DOHH2 (cell line): ENCODE measurements at regions not wholly inside any gene's neighbourhood (a gene's known extent, or its start where the extent isn't known, plus 50 kb on each side); places are given as distances from the start of the nearest gene placed in this dataset.

Experiments
- H3F3A ChIP-seq: fragments of 200-600 bp; sonication (generic), shearing (Covaris generic); 2 replicates; pipeline ENCODE4 v1.6.0; 2016; ENCODE audit warnings: antibody characterized with exemption, mild to moderate bottlenecking; ENCODE audit not compliant: control insufficient read depth, insufficient read depth
- H3K27ac ChIP-seq: fragments of 200-600 bp; sonication (generic); 2 replicates; pipeline ENCODE4 v1.5.1; 2014; ENCODE audit warnings: low read depth, mild to moderate bottlenecking, low read length, moderate library complexity
- H3K27me3 ChIP-seq: fragments of 200-600 bp; sonication (generic); 2 replicates; pipeline ENCODE4 v1.6.1; 2014; ENCODE audit warnings: mild to moderate bottlenecking, low read length, mixed read lengths; ENCODE audit not compliant: control insufficient read depth
- H3K36me3 ChIP-seq: fragments of 200-600 bp; sonication (generic); 2 replicates; pipeline ENCODE4 v1.6.1; 2014; ENCODE audit warnings: mild to moderate bottlenecking, low read length, moderate library complexity, mixed read lengths; ENCODE audit not compliant: control insufficient read depth
- H3K4me1 ChIP-seq: fragments of 200-600 bp; sonication (generic); 2 replicates; pipeline ENCODE4 v1.6.1; 2014; ENCODE audit warnings: mild to moderate bottlenecking, low read length, mixed read lengths; ENCODE audit not compliant: control insufficient read depth
- H3K4me2 ChIP-seq: fragments of 200-600 bp; sonication (generic); 2 replicates; pipeline ENCODE4 v1.6.0; 2014; ENCODE audit warnings: mild to moderate bottlenecking, low read length, moderate library complexity
- H3K4me3 ChIP-seq: fragments of 200-600 bp; sonication (generic); 2 replicates; pipeline ENCODE4 v1.5.1; 2014; ENCODE audit warnings: mild to moderate bottlenecking, low read length, mixed read lengths
- H3K79me2 ChIP-seq: fragments of 200-600 bp; sonication (generic); 2 replicates; pipeline ENCODE4 v1.6.1; 2014; ENCODE audit warnings: mild to moderate bottlenecking, low read length, mixed read lengths; ENCODE audit not compliant: control insufficient read depth
- H3K9me2 ChIP-seq: fragments of 200-600 bp; sonication (generic); replicated peaks from 2 replicates; pipeline ENCODE4 v1.6.1; 2014; ENCODE audit warnings: mild to moderate bottlenecking, low read length, mixed read lengths; ENCODE audit not compliant: control insufficient read depth
- H3K9me3 ChIP-seq: fragments of 200-600 bp; sonication (generic); 2 replicates; pipeline ENCODE4 v1.6.1; 2014; ENCODE audit warnings: antibody characterized with exemption, low read length, mixed read lengths; ENCODE audit not compliant: control insufficient read depth, insufficient read depth
- H4K20me1 ChIP-seq: fragments of 200-600 bp; sonication (generic); 2 replicates; pipeline ENCODE4 v1.6.0; 2014; ENCODE audit warnings: low read depth, mild to moderate bottlenecking, antibody characterized with exemption, low read length, moderate library complexity; ENCODE audit not compliant: control insufficient read depth, insufficient read depth
- CTCF ChIP-seq: fragments of 200-600 bp; sonication (generic); IDR thresholded peaks from one replicate; pipeline ENCODE4 v1.5.1; 2014; ENCODE audit warnings: antibody characterized with exemption, mild to moderate bottlenecking, low read depth, low read length; ENCODE audit not compliant: poor library complexity, severe bottlenecking
- EZH2phosphoT487 ChIP-seq: fragments of 200-600 bp; sonication (generic); IDR thresholded peaks from 2 replicates; pipeline ENCODE4 v1.6.1; 2017; ENCODE audit warnings: borderline replicate concordance, mild to moderate bottlenecking, antibody characterized with exemption, low read length, moderate library complexity, mixed read lengths

GRCh38 chr10:71035511-71036296 lies 147.3 kb upstream of the PCBD1 start:
- Histone ChIP-seq H3K9me3 (no peaks in the 10 kb centered on the region), H3K36me3 (no peaks in the 10 kb centered on the region), H4K20me1 (no peaks in the 10 kb centered on the region), H3K27ac (no peak overlapping the region), H3K27me3 (no peaks in the 10 kb centered on the region), H3K79me2 (no peaks in the 10 kb centered on the region), H3K9me2 (no peaks in the 10 kb centered on the region), H3F3A (no peaks in the 10 kb centered on the region), H3K4me1 (no peaks in the 10 kb centered on the region), H3K4me3 (no peak overlapping the region), H3K4me2 (no peak overlapping the region)
- TF ChIP-seq CTCF (no peak), EZH2phosphoT487 (no peak)

GRCh38 chr10:71036297-71036966 lies 148.1 kb upstream of the PCBD1 start:
- Histone ChIP-seq H3F3A (no peaks in the 10 kb centered on the region), H3K4me2 (no peak overlapping the region), H3K9me3 (no peaks in the 10 kb centered on the region), H4K20me1 (no peaks in the 10 kb centered on the region), H3K4me1 (no peaks in the 10 kb centered on the region), H3K27ac (no peak overlapping the region), H3K9me2 (no peaks in the 10 kb centered on the region), H3K27me3 (no peaks in the 10 kb centered on the region), H3K36me3 (no peaks in the 10 kb centered on the region), H3K4me3 (no peak overlapping the region), H3K79me2 (no peaks in the 10 kb centered on the region)
- no peak for TF ChIP-seq EZH2phosphoT487
- no peak for TF ChIP-seq CTCF

- Histone ChIP-seq H3K79me2 (no peaks in the 10 kb centered on the region), H4K20me1 (no peaks in the 10 kb centered on the region), H3K36me3 (no peaks in the 10 kb centered on the region), H3K4me1 (no peaks in the 10 kb centered on the region), H3K9me3 (no peaks in the 10 kb centered on the region), H3K27ac (no peak overlapping the region), H3K9me2 (no peaks in the 10 kb centered on the region), H3K27me3 (no peaks in the 10 kb centered on the region), H3F3A (no peaks in the 10 kb centered on the region), H3K4me3 (no peak overlapping the region), H3K4me2 (no peak overlapping the region)
- TF ChIP-seq EZH2phosphoT487, result no peak
- TF ChIP-seq CTCF, result no peak
Observed at GRCh38 chr10:71038091-71038633, 149.8 kb upstream of the PCBD1 start.
